ENCODE measurements at regions not wholly inside any gene's neighbourhood (a gene's known extent, or its start where the extent isn't known, plus 50 kb on each side); places are given as distances from the start of the nearest gene placed in this dataset.

GRCh38 chr11:98572941-98573340 is 447.8 kb upstream of the CNTN5 start:
- Histone ChIP-seq H3K27me3 (replicated peaks in 1 of 2; ENCODE audit: control insufficient read depth in 2 of 2, insufficient read depth in 2 of 2, low read length in 1 of 2) (no peaks in the 10 kb centered on the region), H3K27ac (ENCODE audit: control insufficient read depth, insufficient read depth) (no peak overlapping the region), H3K9me3 (replicated peaks; ENCODE audit: control insufficient read depth, insufficient read depth, low read length) (no peaks in the 10 kb centered on the region), H3K4me2 (ENCODE audit: control insufficient read depth, insufficient read depth) (no peak overlapping the region), H3K4me3 (no peak overlapping the region), H3K4me1 (ENCODE audit: control insufficient read depth, insufficient read depth, low read length) (no peaks in the 10 kb centered on the region), H3K79me2 (ENCODE audit: control insufficient read depth, insufficient read depth, low read length) (no peaks in the 10 kb centered on the region), H3K9ac (ENCODE audit: control insufficient read depth, insufficient read depth, low read length) (no peak overlapping the region), H4K20me1 (ENCODE audit: control insufficient read depth, insufficient read depth) (no peaks in the 10 kb centered on the region), H2AFZ (ENCODE audit: control insufficient read depth, low read depth, low read length) (no peak overlapping the region), H3K36me3 (ENCODE audit: control insufficient read depth in 2 of 2, insufficient read depth in 2 of 2, low read length in 1 of 2) (no peaks in the 10 kb centered on the region)
- ATAC-seq (peak; percentile 31; the same call in 1 of the 3 replicates), DNase-seq (ENCODE audit: low read depth, low spot score) (no peak), FAIRE-seq (no peak)
- 0% methylated on average over 1 of the region's 1 CpG for WGBS (ENCODE audit: insufficient coverage, insufficient replicate concordance, low lambda C conversion rate, missing lambda C conversion rate)
- in situ Hi-C loops (cut with MboI) = no loop called here
- intact Hi-C loops (cut with micrococcal nuclease; ENCODE audit: unreplicated experiment) = no loop called here
- no TSS peak for BruUV-seq (replicated peaks)
- RAD21 ChIA-PET (ENCODE audit: unreplicated experiment) = no interaction called here
- SMC1A ChIA-PET (ENCODE audit: uncharacterized antibody, unreplicated experiment) = no interaction called here
- CTCF ChIA-PET = no interaction called here
- POLR2A ChIA-PET = no interaction called here
- TF ChIP-seq CHD2 (IDR thresholded peaks at IDR 0.05; ENCODE audit: borderline replicate concordance, low read depth, low read length) (no peak), PAX5 (IDR thresholded peaks at IDR 0.05; ENCODE audit: borderline replicate concordance, low read depth, low read length) (no peak), EGR1 (IDR thresholded peaks at IDR 0.05; ENCODE audit: borderline replicate concordance in 1 of 2, low read depth in 2 of 2, low read length in 2 of 2) (no peak), ZNF687 (IDR thresholded peaks at IDR 0.05) (no peak), BCLAF1 (IDR thresholded peaks at IDR 0.05) (no peak), FOS (IDR thresholded peaks at IDR 0.05; ENCODE audit: borderline replicate concordance, extremely low read depth, insufficient read length) (no peak), CEBPB (IDR thresholded peaks at IDR 0.05; ENCODE audit: borderline replicate concordance in 1 of 2, low read depth in 2 of 2, low read length in 2 of 2) (no peak), NFYB (IDR thresholded peaks at IDR 0.05; ENCODE audit: insufficient read depth, low read depth, low read length) (no peak), BMI1 (IDR thresholded peaks at IDR 0.05; ENCODE audit: borderline replicate concordance) (no peak), USF2 (IDR thresholded peaks at IDR 0.05; ENCODE audit: borderline replicate concordance, low read depth, low read length) (no peak), POLR2AphosphoS2 (IDR thresholded peaks at IDR 0.05; ENCODE audit: low read depth, low read length) (no peak), BRCA1 (IDR thresholded peaks at IDR 0.05; ENCODE audit: low read depth, low read length) (no peak), RCOR1 (conservative IDR thresholded peaks at IDR 0.05; ENCODE audit: low read depth, low read length) (no peak)
- TF ChIP-seq, protein P1, sequence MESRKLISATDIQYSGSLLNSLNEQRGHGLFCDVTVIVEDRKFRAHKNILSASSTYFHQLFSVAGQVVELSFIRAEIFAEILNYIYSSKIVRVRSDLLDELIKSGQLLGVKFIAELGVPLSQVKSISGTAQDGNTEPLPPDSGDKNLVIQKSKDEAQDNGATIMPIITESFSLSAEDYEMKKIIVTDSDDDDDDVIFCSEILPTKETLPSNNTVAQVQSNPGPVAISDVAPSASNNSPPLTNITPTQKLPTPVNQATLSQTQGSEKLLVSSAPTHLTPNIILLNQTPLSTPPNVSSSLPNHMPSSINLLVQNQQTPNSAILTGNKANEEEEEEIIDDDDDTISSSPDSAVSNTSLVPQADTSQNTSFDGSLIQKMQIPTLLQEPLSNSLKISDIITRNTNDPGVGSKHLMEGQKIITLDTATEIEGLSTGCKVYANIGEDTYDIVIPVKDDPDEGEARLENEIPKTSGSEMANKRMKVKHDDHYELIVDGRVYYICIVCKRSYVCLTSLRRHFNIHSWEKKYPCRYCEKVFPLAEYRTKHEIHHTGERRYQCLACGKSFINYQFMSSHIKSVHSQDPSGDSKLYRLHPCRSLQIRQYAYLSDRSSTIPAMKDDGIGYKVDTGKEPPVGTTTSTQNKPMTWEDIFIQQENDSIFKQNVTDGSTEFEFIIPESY (IDR thresholded peaks at IDR 0.05) = no peak

Measured in GM12878 (cell line).